Esophagus (tissue), 2 donors: ENCODE measurements at regions not wholly inside any gene's neighbourhood (a gene's known extent, or its start where the extent isn't known, plus 50 kb on each side); places are given as distances from the start of the nearest gene placed in this dataset.

Source experiments
- H3K27ac ChIP-seq, 2 donors: one replicate each; pipeline ENCODE4 v1.5.1; 2013; ENCODE audit warnings: low read depth in 2 of 2, mild to moderate bottlenecking in 2 of 2, inconsistent platforms in 1 of 2, low read length in 1 of 2, moderate library complexity in 1 of 2
- H3K27me3 ChIP-seq, 2 donors: one replicate each; pipeline ENCODE4 v1.6.1; 2013; ENCODE audit warnings: low read length in 2 of 2, control low read depth in 1 of 2, mild to moderate bottlenecking in 1 of 2; ENCODE audit not compliant: insufficient read depth in 2 of 2, control insufficient read depth in 1 of 2
- H3K36me3 ChIP-seq, 2 donors: one replicate each; pipeline ENCODE4 v1.6.1; 2013; ENCODE audit warnings: low read length in 1 of 2; ENCODE audit not compliant: control insufficient read depth in 2 of 2, insufficient read depth in 2 of 2
- H3K4me1 ChIP-seq, 2 donors: one replicate each; pipeline ENCODE4 v1.6.1; 2013; ENCODE audit warnings: low read length in 1 of 2; ENCODE audit not compliant: control insufficient read depth in 2 of 2, insufficient read depth in 2 of 2
- H3K4me3 ChIP-seq, 2 donors: one replicate each; pipeline ENCODE4 v1.5.1; 2013; ENCODE audit warnings: low read length in 2 of 2, mild to moderate bottlenecking in 2 of 2, low read depth in 1 of 2, moderate library complexity in 1 of 2
- H3K9me3 ChIP-seq, 2 donors: one replicate each; pipeline ENCODE4 v1.6.1; 2013; ENCODE audit warnings: mild to moderate bottlenecking in 2 of 2, low read depth in 1 of 2, low read length in 1 of 2, moderate library complexity in 1 of 2; ENCODE audit not compliant: control insufficient read depth in 2 of 2, insufficient read depth in 1 of 2
- WGBS, 2 donors: extraction: QIAGEN DNeasy Blood & Tissue Kit; methylation state at CpG; one replicate each; pipeline ENCODE4 v1.1.7; 2013; 5-methylcytosine and 5-hydroxymethylcytosine counted together
- donor health status: healthy with polysubstance abuse.
- donor health status: Bipolar disorder and iron deficiency.

DNA sequence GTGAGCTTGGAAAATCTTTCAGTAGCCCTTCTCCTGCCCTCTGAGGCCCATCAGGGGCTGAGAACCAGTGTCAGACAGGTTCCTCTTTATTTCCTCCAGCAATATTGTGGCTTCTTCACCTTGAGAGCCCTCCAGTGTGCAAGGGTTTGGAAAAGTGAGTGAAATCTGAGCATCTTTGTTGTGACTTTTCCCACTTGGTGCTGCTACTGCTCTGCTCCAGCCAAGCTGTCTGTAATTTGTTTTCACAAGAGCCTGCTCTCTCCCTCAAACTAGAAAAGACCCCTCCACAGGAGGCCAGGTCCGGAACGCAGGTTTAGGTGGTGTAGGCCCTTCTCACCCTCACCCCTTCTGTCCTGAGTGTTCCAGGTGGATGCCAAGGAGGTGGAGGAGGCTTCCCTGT, 57.4 kb upstream of the SPRY4 start:
- 92 to 94% methylated on average over 2 of the region's 2 CpGs for WGBS, 2 donors

GRCh38 chr5:142378737-142379634, 54.2 kb upstream of the SPRY4 start:
- Histone ChIP-seq H3K9me3 (no peaks in the 10 kb centered on the region), H3K36me3 (no peaks in the 10 kb centered on the region), H3K4me3 (no peak overlapping the region), H3K27ac (no peak overlapping the region), H3K4me1 (no peaks in the 10 kb centered on the region), H3K27me3 (no peaks in the 10 kb centered on the region)
- 66 to 72% methylated on average over 5 of the region's 5 CpGs for WGBS, 2 donors

More for the DNA sequence above, 57.4 kb upstream of the SPRY4 start:
- Histone ChIP-seq H3K27ac (no peak overlapping the region), H3K27me3 (no peaks in the 10 kb centered on the region), H3K36me3 (no peaks in the 10 kb centered on the region), H3K4me3 (no peak overlapping the region), H3K4me1 (no peaks in the 10 kb centered on the region), H3K9me3 (no peaks in the 10 kb centered on the region)

- H3K36me3 ChIP-seq = no peaks in the 10 kb centered on the region
- no peaks in the 10 kb centered on the region for H3K9me3 ChIP-seq
- no peak overlapping the region for H3K27ac ChIP-seq
- H3K4me1 ChIP-seq = no peaks in the 10 kb centered on the region
- H3K4me3 ChIP-seq = no peak overlapping the region
- H3K27me3 ChIP-seq = no peaks in the 10 kb centered on the region
- WGBS, 2 donors = 61 to 65% methylated on average over 8 of the region's 8 CpGs
Measured at GRCh38 chr5:142375944-142376411, 51.2 kb upstream of the SPRY4 start.
